ENCODE measurements at regions not wholly inside any gene's neighbourhood (a gene's known extent, or its start where the extent isn't known, plus 50 kb on each side); places are given as distances from the start of the nearest gene placed in this dataset.

DNA sequence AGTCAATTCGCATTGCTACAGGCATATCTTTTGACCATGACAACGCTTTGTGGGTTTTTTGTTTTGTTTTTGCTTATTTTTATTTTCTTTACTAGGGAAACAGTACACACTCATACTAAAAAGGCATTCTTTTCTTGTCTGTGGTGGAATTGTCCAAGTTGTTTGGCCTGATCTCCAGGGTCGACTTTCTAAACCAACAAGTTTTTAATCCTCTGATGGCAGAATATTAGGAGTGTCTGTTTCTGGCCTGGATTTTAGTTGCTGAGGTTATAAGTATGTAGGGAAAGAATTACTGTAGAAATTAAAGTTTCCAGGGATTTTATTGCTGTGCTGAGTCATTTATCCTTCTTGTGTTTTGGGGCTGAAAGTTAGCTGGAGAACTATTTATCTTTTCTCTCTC, 218.5 kb downstream of the TAF11L14 start:
- TF ChIP-seq EZH2 (IDR thresholded peaks at IDR 0.05; ENCODE audit: low read depth, low read length, severe bottlenecking) (no peak), SIN3A (conservative IDR thresholded peaks at IDR 0.05 in 1 of 2, IDR thresholded peaks at IDR 0.05 in 1 of 2; ENCODE audit: low read depth in 1 of 2, low read length in 2 of 2) (no peak), POLR2A (IDR thresholded peaks at IDR 0.05; ENCODE audit: control extremely low read depth in 1 of 2, low read depth in 2 of 2, low read length in 2 of 2) (no peak), SIX5 (IDR thresholded peaks at IDR 0.05; ENCODE audit: low read depth, low read length) (no peak), JUN (IDR thresholded peaks at IDR 0.05; ENCODE audit: low read depth, low read length) (no peak), POLR2AphosphoS5 (IDR thresholded peaks at IDR 0.05; ENCODE audit: low read depth, low read length) (no peak), TAF1 (IDR thresholded peaks at IDR 0.05; ENCODE audit: low read depth, low read length) (no peak), CREB1 (IDR thresholded peaks at IDR 0.05) (no peak), RAD21 (IDR thresholded peaks at IDR 0.05 in 1 of 2, conservative IDR thresholded peaks at IDR 0.05 in 1 of 2; ENCODE audit: low read depth in 2 of 2, low read length in 2 of 2) (no peak)
- TF ChIP-seq, protein P1, sequence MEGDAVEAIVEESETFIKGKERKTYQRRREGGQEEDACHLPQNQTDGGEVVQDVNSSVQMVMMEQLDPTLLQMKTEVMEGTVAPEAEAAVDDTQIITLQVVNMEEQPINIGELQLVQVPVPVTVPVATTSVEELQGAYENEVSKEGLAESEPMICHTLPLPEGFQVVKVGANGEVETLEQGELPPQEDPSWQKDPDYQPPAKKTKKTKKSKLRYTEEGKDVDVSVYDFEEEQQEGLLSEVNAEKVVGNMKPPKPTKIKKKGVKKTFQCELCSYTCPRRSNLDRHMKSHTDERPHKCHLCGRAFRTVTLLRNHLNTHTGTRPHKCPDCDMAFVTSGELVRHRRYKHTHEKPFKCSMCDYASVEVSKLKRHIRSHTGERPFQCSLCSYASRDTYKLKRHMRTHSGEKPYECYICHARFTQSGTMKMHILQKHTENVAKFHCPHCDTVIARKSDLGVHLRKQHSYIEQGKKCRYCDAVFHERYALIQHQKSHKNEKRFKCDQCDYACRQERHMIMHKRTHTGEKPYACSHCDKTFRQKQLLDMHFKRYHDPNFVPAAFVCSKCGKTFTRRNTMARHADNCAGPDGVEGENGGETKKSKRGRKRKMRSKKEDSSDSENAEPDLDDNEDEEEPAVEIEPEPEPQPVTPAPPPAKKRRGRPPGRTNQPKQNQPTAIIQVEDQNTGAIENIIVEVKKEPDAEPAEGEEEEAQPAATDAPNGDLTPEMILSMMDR (IDR thresholded peaks at IDR 0.05; ENCODE audit: control extremely low read depth in 1 of 3, insufficient read depth in 1 of 3, low read depth in 1 of 3, low read length in 3 of 3), result no peak
- TF ChIP-seq, protein P2, sequence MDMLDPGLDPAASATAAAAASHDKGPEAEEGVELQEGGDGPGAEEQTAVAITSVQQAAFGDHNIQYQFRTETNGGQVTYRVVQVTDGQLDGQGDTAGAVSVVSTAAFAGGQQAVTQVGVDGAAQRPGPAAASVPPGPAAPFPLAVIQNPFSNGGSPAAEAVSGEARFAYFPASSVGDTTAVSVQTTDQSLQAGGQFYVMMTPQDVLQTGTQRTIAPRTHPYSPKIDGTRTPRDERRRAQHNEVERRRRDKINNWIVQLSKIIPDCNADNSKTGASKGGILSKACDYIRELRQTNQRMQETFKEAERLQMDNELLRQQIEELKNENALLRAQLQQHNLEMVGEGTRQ (IDR thresholded peaks at IDR 0.05; ENCODE audit: low read length), result no peak
- TF ChIP-seq, protein P3, sequence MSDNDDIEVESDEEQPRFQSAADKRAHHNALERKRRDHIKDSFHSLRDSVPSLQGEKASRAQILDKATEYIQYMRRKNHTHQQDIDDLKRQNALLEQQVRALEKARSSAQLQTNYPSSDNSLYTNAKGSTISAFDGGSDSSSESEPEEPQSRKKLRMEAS (IDR thresholded peaks at IDR 0.05), result no peak
- TF ChIP-seq, protein P4, sequence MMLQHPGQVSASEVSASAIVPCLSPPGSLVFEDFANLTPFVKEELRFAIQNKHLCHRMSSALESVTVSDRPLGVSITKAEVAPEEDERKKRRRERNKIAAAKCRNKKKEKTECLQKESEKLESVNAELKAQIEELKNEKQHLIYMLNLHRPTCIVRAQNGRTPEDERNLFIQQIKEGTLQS (IDR thresholded peaks at IDR 0.05; ENCODE audit: insufficient read depth, low read depth, low read length), result no peak

Data from H1 (cell line).